ENCODE measurements at regions not wholly inside any gene's neighbourhood (a gene's known extent, or its start where the extent isn't known, plus 50 kb on each side); places are given as distances from the start of the nearest gene placed in this dataset.

DNA sequence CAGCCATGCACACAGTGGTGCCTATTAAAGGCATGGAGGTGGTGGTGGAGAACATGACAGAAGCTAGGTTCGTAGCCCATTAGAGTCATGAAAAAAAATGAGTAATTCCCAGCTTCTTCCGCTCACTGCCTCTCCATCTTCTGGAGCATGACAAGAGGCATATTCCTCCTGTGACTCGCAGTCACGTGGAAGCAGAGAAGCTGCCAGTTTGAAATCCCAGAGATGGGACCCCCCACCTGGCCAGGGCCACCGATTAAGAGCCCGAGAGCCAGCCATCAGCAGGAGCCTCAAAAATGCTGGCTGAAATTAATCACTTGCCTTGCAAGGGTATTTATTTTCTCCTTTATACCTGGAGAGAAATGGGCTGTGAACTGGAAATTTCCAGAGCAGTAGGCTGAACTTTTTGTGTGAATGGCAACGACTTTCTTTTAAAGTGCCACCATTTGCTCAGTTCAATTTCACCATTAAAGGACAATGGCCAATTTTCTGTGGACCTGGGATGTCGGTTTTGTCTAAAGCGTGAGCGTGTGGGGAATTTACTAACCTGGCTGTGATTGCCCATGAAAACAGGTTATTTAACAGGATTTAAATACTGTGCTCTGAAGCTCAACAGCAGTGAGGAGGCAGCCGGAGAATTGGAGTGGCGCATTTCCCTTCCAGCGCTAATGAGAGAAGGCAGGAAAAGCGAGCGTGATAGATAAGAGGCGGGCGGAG lies 189.7 kb upstream of the SDK2 start:
- ATAC-seq (no peak), DNase-seq (ENCODE audit: low read depth, low spot score) (no peak)
- Histone ChIP-seq H3K79me2 (ENCODE audit: insufficient read depth, low read length) (no peaks in the 10 kb centered on the region), H3K4me3 (replicated peaks in 1 of 2; ENCODE audit: low read depth in 1 of 2, low read length in 2 of 2) (no peak overlapping the region), H3K9ac (ENCODE audit: low read length) (no peak overlapping the region), H3K4me2 (ENCODE audit: low read length) (no peak overlapping the region), H3K9me2 (ENCODE audit: insufficient read depth) (no peaks in the 10 kb centered on the region), H3K27me3 (ENCODE audit: insufficient read depth, low read length) (peaks cover 40% of the 10 kb centered on the region), H3K27ac (ENCODE audit: low read depth, low read length) (no peak overlapping the region), H3K4me1 (ENCODE audit: control insufficient read depth in 1 of 2, insufficient read depth in 2 of 2, low read length in 2 of 2) (no peaks in the 10 kb centered on the region), H2AFZ (ENCODE audit: low read depth, low read length, poor library complexity, severe bottlenecking) (no peak overlapping the region), H4K20me1 (ENCODE audit: insufficient read depth) (no peaks in the 10 kb centered on the region), H3K36me3 (ENCODE audit: control insufficient read depth in 1 of 2, insufficient read depth in 2 of 2, low read length in 2 of 2) (no peaks in the 10 kb centered on the region), H3K9me3 (ENCODE audit: control insufficient read depth in 1 of 2, insufficient read depth in 1 of 2, low read depth in 1 of 2, low read length in 2 of 2) (no peaks in the 10 kb centered on the region)
- CTCF ChIA-PET: interaction anchor here (1.1 kb wide), 1 partner anchor 8 kb away, joined by 4 read pairs; no protein-coding TSS in a partner anchor
- no peak for TF ChIP-seq JUND (IDR thresholded peaks at IDR 0.05)
- no peak for TF ChIP-seq TCF7L2 (IDR thresholded peaks at IDR 0.05; ENCODE audit: borderline replicate concordance, extremely low read depth, insufficient read depth, insufficient read length)
- TF ChIP-seq, protein P1, sequence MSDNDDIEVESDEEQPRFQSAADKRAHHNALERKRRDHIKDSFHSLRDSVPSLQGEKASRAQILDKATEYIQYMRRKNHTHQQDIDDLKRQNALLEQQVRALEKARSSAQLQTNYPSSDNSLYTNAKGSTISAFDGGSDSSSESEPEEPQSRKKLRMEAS (IDR thresholded peaks at IDR 0.05): no peak
- TF ChIP-seq CEBPB (IDR thresholded peaks at IDR 0.05; ENCODE audit: low read depth): no peak
- TF ChIP-seq, protein P2, sequence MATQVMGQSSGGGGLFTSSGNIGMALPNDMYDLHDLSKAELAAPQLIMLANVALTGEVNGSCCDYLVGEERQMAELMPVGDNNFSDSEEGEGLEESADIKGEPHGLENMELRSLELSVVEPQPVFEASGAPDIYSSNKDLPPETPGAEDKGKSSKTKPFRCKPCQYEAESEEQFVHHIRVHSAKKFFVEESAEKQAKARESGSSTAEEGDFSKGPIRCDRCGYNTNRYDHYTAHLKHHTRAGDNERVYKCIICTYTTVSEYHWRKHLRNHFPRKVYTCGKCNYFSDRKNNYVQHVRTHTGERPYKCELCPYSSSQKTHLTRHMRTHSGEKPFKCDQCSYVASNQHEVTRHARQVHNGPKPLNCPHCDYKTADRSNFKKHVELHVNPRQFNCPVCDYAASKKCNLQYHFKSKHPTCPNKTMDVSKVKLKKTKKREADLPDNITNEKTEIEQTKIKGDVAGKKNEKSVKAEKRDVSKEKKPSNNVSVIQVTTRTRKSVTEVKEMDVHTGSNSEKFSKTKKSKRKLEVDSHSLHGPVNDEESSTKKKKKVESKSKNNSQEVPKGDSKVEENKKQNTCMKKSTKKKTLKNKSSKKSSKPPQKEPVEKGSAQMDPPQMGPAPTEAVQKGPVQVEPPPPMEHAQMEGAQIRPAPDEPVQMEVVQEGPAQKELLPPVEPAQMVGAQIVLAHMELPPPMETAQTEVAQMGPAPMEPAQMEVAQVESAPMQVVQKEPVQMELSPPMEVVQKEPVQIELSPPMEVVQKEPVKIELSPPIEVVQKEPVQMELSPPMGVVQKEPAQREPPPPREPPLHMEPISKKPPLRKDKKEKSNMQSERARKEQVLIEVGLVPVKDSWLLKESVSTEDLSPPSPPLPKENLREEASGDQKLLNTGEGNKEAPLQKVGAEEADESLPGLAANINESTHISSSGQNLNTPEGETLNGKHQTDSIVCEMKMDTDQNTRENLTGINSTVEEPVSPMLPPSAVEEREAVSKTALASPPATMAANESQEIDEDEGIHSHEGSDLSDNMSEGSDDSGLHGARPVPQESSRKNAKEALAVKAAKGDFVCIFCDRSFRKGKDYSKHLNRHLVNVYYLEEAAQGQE (IDR thresholded peaks at IDR 0.05; ENCODE audit: low read depth): no peak
- TF ChIP-seq, protein P3, sequence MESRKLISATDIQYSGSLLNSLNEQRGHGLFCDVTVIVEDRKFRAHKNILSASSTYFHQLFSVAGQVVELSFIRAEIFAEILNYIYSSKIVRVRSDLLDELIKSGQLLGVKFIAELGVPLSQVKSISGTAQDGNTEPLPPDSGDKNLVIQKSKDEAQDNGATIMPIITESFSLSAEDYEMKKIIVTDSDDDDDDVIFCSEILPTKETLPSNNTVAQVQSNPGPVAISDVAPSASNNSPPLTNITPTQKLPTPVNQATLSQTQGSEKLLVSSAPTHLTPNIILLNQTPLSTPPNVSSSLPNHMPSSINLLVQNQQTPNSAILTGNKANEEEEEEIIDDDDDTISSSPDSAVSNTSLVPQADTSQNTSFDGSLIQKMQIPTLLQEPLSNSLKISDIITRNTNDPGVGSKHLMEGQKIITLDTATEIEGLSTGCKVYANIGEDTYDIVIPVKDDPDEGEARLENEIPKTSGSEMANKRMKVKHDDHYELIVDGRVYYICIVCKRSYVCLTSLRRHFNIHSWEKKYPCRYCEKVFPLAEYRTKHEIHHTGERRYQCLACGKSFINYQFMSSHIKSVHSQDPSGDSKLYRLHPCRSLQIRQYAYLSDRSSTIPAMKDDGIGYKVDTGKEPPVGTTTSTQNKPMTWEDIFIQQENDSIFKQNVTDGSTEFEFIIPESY (IDR thresholded peaks at IDR 0.05; ENCODE audit: extremely low read depth, insufficient replicate concordance, low read length): no peak
- TF ChIP-seq, protein P4, sequence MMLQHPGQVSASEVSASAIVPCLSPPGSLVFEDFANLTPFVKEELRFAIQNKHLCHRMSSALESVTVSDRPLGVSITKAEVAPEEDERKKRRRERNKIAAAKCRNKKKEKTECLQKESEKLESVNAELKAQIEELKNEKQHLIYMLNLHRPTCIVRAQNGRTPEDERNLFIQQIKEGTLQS (IDR thresholded peaks at IDR 0.05): no peak
- TF ChIP-seq ZNF274 (IDR thresholded peaks at IDR 0.05; ENCODE audit: low read depth, low read length): no peak
- no peak for TF ChIP-seq SRF (IDR thresholded peaks at IDR 0.05; ENCODE audit: low read depth)
- TF ChIP-seq ZFX (IDR thresholded peaks at IDR 0.05): no peak
- no peak for TF ChIP-seq YY1 (IDR thresholded peaks at IDR 0.05; ENCODE audit: extremely low read depth, insufficient replicate concordance, low read depth, low read length)
- POLR2A ChIA-PET: no interaction called here
- intact Hi-C loops (cut with micrococcal nuclease): no loop called here
- BruUV-seq (replicated peaks): no TSS peak
- RAD21 ChIA-PET (ENCODE audit: low non-redundant PET in 1 of 2, low total read pairs in 2 of 2, uncharacterized antibody in 2 of 2, unreplicated experiment in 2 of 2): no interaction called here

All from HCT116 (cell line).